ENCODE measurements at regions not wholly inside any gene's neighbourhood (a gene's known extent, or its start where the extent isn't known, plus 50 kb on each side); places are given as distances from the start of the nearest gene placed in this dataset.

DNA sequence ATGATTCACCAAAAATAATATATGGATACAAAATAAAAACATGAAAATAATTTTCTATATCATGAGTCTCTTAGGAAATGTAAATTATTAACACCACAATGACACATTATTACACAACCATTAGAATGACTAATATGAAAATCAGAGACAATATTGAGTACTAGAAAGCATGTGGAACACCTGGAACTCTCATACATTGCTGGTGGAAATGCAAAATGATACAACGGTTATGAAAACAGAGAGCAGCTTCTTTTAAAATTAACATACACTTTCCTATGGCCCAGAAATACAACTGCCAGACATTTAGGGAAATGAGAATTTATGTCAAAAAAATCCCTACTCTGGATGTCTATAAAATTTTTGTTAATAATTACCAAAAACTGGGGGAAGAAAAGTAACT lies 853.3 kb upstream of the MAN1A1 start:
- TF ChIP-seq REST (IDR thresholded peaks at IDR 0.05; ENCODE audit: insufficient read depth in 1 of 2, low read depth in 2 of 2, low read length in 2 of 2), result no peak
- no peak for TF ChIP-seq FOXP2 (optimal IDR thresholded peaks at IDR 0.05; ENCODE audit: borderline replicate concordance, extremely low read depth, extremely low read length, insufficient read depth)
- no peak for TF ChIP-seq SIN3A (IDR thresholded peaks at IDR 0.05; ENCODE audit: borderline replicate concordance, insufficient read depth, low read length)
- no peak for TF ChIP-seq TAF1 (IDR thresholded peaks at IDR 0.05; ENCODE audit: borderline replicate concordance, insufficient read depth, low read length)
- no peak for TF ChIP-seq POLR2AphosphoS5 (IDR thresholded peaks at IDR 0.05; ENCODE audit: low read depth, low read length)

- no peak for TF ChIP-seq SIN3A (IDR thresholded peaks at IDR 0.05; ENCODE audit: borderline replicate concordance, insufficient read depth, low read length)
- TF ChIP-seq FOXP2 (optimal IDR thresholded peaks at IDR 0.05; ENCODE audit: borderline replicate concordance, extremely low read depth, extremely low read length, insufficient read depth), result no peak
- TF ChIP-seq TAF1 (IDR thresholded peaks at IDR 0.05; ENCODE audit: borderline replicate concordance, insufficient read depth, low read length), result no peak
- TF ChIP-seq REST (IDR thresholded peaks at IDR 0.05; ENCODE audit: insufficient read depth in 1 of 2, low read depth in 2 of 2, low read length in 2 of 2), result no peak
- no peak for TF ChIP-seq POLR2AphosphoS5 (IDR thresholded peaks at IDR 0.05; ENCODE audit: low read depth, low read length)
Observed at GRCh38 chr6:120200853-120201252, 851.3 kb upstream of the MAN1A1 start.

- TF ChIP-seq REST (IDR thresholded peaks at IDR 0.05; ENCODE audit: insufficient read depth in 1 of 2, low read depth in 2 of 2, low read length in 2 of 2) (no peak), SIN3A (IDR thresholded peaks at IDR 0.05; ENCODE audit: borderline replicate concordance, insufficient read depth, low read length) (no peak), FOXP2 (optimal IDR thresholded peaks at IDR 0.05; ENCODE audit: borderline replicate concordance, extremely low read depth, extremely low read length, insufficient read depth) (no peak), TAF1 (IDR thresholded peaks at IDR 0.05; ENCODE audit: borderline replicate concordance, insufficient read depth, low read length) (no peak), POLR2AphosphoS5 (IDR thresholded peaks at IDR 0.05; ENCODE audit: low read depth, low read length) (no peak)
Observed at GRCh38 chr6:120198033-120198432, 848.5 kb upstream of the MAN1A1 start.

DNA sequence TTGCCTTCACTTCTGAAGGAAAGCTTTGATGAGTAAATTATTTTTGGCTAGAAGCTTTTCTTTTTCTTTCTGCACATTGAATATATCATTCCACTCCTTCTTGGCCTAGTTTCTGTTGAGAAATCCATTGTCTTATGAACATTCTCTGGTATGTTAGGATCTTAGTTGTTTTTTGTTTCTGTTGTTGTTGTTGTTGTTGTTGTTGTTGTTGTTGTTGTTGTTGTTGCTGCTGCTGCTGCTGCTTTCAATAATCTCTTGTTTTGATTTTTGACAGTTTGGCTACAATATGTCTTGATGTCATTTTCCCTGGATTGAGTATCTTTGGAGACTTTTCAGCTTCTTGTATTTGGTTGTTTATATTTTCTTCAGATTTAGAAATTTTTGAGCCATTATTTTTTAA lies 836.5 kb upstream of the MAN1A1 start:
- TF ChIP-seq REST (IDR thresholded peaks at IDR 0.05; ENCODE audit: insufficient read depth in 1 of 2, low read depth in 2 of 2, low read length in 2 of 2), result no peak
- no peak for TF ChIP-seq POLR2AphosphoS5 (IDR thresholded peaks at IDR 0.05; ENCODE audit: low read depth, low read length)
- TF ChIP-seq TAF1 (IDR thresholded peaks at IDR 0.05; ENCODE audit: borderline replicate concordance, insufficient read depth, low read length), result no peak
- no peak for TF ChIP-seq FOXP2 (optimal IDR thresholded peaks at IDR 0.05; ENCODE audit: borderline replicate concordance, extremely low read depth, extremely low read length, insufficient read depth)

GRCh38 chr6:120173250-120173649 lies 823.7 kb upstream of the MAN1A1 start:
- TF ChIP-seq REST (IDR thresholded peaks at IDR 0.05; ENCODE audit: insufficient read depth in 1 of 2, low read depth in 2 of 2, low read length in 2 of 2), result no peak
- TF ChIP-seq FOXP2 (optimal IDR thresholded peaks at IDR 0.05; ENCODE audit: borderline replicate concordance, extremely low read depth, extremely low read length, insufficient read depth), result no peak
- no peak for TF ChIP-seq POLR2AphosphoS5 (IDR thresholded peaks at IDR 0.05; ENCODE audit: low read depth, low read length)
- no peak for TF ChIP-seq SIN3A (IDR thresholded peaks at IDR 0.05; ENCODE audit: borderline replicate concordance, insufficient read depth, low read length)
- no peak for TF ChIP-seq TAF1 (IDR thresholded peaks at IDR 0.05; ENCODE audit: borderline replicate concordance, insufficient read depth, low read length)

Measured in PFSK-1 (cell line).